ENCODE measurements at regions not wholly inside any gene's neighbourhood (a gene's known extent, or its start where the extent isn't known, plus 50 kb on each side); places are given as distances from the start of the nearest gene placed in this dataset.

DNA sequence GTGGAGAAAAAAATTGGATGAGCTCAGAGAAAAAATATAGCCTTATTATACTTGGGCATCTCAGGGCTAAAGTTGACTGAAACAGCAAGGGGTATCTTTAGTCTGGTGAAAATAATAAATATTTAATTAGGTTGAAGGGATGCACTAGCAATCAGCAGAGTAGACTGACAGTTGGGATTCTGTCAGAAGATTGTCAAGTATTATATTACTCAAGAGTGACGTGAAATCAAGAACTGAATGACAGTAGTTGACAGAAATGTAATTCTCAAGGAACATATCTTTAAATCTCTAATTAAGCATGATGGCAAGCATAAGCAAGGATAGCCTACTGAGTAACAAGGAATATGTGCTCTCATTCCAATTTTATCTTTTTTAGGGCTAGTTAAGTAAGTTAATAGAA, 1301.1 kb downstream of the DSC3 start:
- H3K79me2 ChIP-seq (ENCODE audit: insufficient read depth, low read length), result no peaks in the 10 kb centered on the region
- H3K36me3 ChIP-seq (ENCODE audit: insufficient read depth, low read length), result no peaks in the 10 kb centered on the region
- H3K9me3 ChIP-seq (ENCODE audit: insufficient read depth, low read length, severe bottlenecking), result no peaks in the 10 kb centered on the region
- H3K4me1 ChIP-seq (ENCODE audit: insufficient read depth, low read length), result no peaks in the 10 kb centered on the region
- ATAC-seq (ENCODE audit: insufficient read depth, low read depth), result no peak
- no peak overlapping the region for H3K9ac ChIP-seq (ENCODE audit: low read depth, low read length)
- H2AFZ ChIP-seq (ENCODE audit: low read depth, low read length), result no peak overlapping the region
- DNase-seq, result no peak
- H3K27ac ChIP-seq (ENCODE audit: low read length), result no peak overlapping the region
- H3K4me2 ChIP-seq (ENCODE audit: insufficient read depth, low read length), result no peak overlapping the region
- no peak for TF ChIP-seq EZH2 (IDR thresholded peaks at IDR 0.05; ENCODE audit: borderline replicate concordance, low read depth, low read length, severe bottlenecking)
- TF ChIP-seq, protein P1, sequence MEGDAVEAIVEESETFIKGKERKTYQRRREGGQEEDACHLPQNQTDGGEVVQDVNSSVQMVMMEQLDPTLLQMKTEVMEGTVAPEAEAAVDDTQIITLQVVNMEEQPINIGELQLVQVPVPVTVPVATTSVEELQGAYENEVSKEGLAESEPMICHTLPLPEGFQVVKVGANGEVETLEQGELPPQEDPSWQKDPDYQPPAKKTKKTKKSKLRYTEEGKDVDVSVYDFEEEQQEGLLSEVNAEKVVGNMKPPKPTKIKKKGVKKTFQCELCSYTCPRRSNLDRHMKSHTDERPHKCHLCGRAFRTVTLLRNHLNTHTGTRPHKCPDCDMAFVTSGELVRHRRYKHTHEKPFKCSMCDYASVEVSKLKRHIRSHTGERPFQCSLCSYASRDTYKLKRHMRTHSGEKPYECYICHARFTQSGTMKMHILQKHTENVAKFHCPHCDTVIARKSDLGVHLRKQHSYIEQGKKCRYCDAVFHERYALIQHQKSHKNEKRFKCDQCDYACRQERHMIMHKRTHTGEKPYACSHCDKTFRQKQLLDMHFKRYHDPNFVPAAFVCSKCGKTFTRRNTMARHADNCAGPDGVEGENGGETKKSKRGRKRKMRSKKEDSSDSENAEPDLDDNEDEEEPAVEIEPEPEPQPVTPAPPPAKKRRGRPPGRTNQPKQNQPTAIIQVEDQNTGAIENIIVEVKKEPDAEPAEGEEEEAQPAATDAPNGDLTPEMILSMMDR (IDR thresholded peaks at IDR 0.05; ENCODE audit: borderline replicate concordance, extremely low read depth, low read length, poor library complexity, severe bottlenecking), result no peak
- H3K27me3 ChIP-seq (ENCODE audit: insufficient read depth, low read length, poor library complexity), result no peaks in the 10 kb centered on the region
- H4K20me1 ChIP-seq (ENCODE audit: insufficient read depth, low read length), result no peaks in the 10 kb centered on the region
- no peak overlapping the region for H3K4me3 ChIP-seq (ENCODE audit: low read depth in 1 of 2, low read length in 2 of 2)

DNA sequence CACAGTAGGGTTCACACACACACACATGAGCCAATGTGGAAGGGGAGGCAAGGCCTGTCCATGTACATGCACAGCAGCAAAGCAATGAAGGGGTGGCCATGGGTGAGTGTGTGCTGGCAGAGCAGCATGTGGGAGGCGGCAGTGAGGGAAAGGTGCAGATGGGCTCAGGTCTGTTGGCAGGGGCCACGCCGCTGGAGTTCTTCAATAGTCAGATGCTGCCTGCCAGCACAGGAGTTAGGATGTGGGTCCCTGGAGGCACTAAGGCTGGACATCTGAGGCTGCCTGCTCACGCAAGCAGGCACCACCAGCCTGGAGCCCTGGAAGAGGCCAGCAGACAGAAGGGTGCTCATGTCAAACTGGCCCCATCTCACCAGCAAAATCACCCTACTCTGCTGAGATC, 1304.9 kb downstream of the DSC3 start:
- TF ChIP-seq, protein P1 (IDR thresholded peaks at IDR 0.05; ENCODE audit: borderline replicate concordance, extremely low read depth, low read length, poor library complexity, severe bottlenecking), result no peak
- TF ChIP-seq EZH2 (IDR thresholded peaks at IDR 0.05; ENCODE audit: borderline replicate concordance, low read depth, low read length, severe bottlenecking), result no peak
- DNase-seq (no peak), ATAC-seq (ENCODE audit: insufficient read depth, low read depth) (no peak)
- Histone ChIP-seq H3K4me1 (ENCODE audit: insufficient read depth, low read length) (no peaks in the 10 kb centered on the region), H3K27ac (ENCODE audit: low read length) (no peak overlapping the region), H3K9me3 (ENCODE audit: insufficient read depth, low read length, severe bottlenecking) (no peaks in the 10 kb centered on the region), H3K4me2 (ENCODE audit: insufficient read depth, low read length) (no peak overlapping the region), H3K36me3 (ENCODE audit: insufficient read depth, low read length) (no peaks in the 10 kb centered on the region), H3K4me3 (ENCODE audit: low read depth in 1 of 2, low read length in 2 of 2) (no peak overlapping the region), H2AFZ (ENCODE audit: low read depth, low read length) (no peak overlapping the region), H3K9ac (ENCODE audit: low read depth, low read length) (no peak overlapping the region), H4K20me1 (ENCODE audit: insufficient read depth, low read length) (no peaks in the 10 kb centered on the region), H3K27me3 (ENCODE audit: insufficient read depth, low read length, poor library complexity) (no peaks in the 10 kb centered on the region), H3K79me2 (ENCODE audit: insufficient read depth, low read length) (no peaks in the 10 kb centered on the region)

DNA sequence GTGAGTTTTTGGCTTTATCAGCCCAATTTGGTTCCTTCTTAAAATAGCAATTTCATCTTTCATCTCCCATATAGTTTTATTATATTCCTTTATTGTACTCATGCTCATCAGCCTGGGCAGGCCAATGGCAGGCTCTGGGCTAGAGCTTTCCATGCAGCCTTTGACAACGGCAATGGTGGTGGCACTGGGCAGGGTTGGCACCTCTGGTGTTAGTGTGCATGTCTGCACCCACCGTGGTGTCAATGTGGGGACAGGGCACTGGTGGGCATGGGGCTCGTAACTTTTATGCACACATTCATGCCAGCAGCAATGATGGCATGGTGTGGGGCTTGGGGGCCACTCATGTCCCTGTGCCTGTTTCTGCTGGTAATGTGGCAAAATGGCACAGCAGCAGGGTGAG, 1305.4 kb downstream of the DSC3 start:
- H3K79me2 ChIP-seq (ENCODE audit: insufficient read depth, low read length), result no peaks in the 10 kb centered on the region
- no peak overlapping the region for H2AFZ ChIP-seq (ENCODE audit: low read depth, low read length)
- H3K9ac ChIP-seq (ENCODE audit: low read depth, low read length), result no peak overlapping the region
- H3K27ac ChIP-seq (ENCODE audit: low read length), result no peak overlapping the region
- no peak overlapping the region for H3K4me2 ChIP-seq (ENCODE audit: insufficient read depth, low read length)
- H3K27me3 ChIP-seq (ENCODE audit: insufficient read depth, low read length, poor library complexity), result no peaks in the 10 kb centered on the region
- no peaks in the 10 kb centered on the region for H3K36me3 ChIP-seq (ENCODE audit: insufficient read depth, low read length)
- ATAC-seq (ENCODE audit: insufficient read depth, low read depth) (no peak), DNase-seq (no peak)
- no peak for TF ChIP-seq EZH2 (IDR thresholded peaks at IDR 0.05; ENCODE audit: borderline replicate concordance, low read depth, low read length, severe bottlenecking)
- TF ChIP-seq, protein P1 (IDR thresholded peaks at IDR 0.05; ENCODE audit: borderline replicate concordance, extremely low read depth, low read length, poor library complexity, severe bottlenecking), result no peak
- no peaks in the 10 kb centered on the region for H3K4me1 ChIP-seq (ENCODE audit: insufficient read depth, low read length)
- H3K4me3 ChIP-seq (ENCODE audit: low read depth in 1 of 2, low read length in 2 of 2), result no peak overlapping the region
- H3K9me3 ChIP-seq (ENCODE audit: insufficient read depth, low read length, severe bottlenecking), result no peaks in the 10 kb centered on the region
- no peaks in the 10 kb centered on the region for H4K20me1 ChIP-seq (ENCODE audit: insufficient read depth, low read length)

DNA sequence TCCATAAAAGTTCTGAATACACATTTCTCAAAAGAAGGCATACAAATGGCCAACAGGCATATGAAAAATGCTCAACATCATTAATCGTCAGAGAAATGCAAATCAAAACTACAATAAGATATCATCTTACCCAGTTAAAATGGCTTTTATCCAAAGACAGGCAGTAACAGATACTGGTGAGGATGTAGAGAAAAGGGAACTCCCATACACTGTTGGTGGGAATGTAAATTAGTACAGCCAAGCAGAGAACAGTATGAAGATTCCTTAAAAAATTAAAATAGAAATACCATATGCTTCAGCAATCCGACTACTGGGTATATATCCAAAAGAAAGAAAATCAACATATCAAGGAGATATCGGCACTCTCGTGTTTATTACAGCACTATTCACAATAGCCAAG, 1312.5 kb downstream of the DSC3 start:
- Histone ChIP-seq H3K27ac (ENCODE audit: low read length) (no peak overlapping the region), H3K27me3 (ENCODE audit: insufficient read depth, low read length, poor library complexity) (no peaks in the 10 kb centered on the region), H3K4me2 (ENCODE audit: insufficient read depth, low read length) (no peak overlapping the region), H2AFZ (ENCODE audit: low read depth, low read length) (no peak overlapping the region), H3K9me3 (ENCODE audit: insufficient read depth, low read length, severe bottlenecking) (no peaks in the 10 kb centered on the region), H3K4me1 (ENCODE audit: insufficient read depth, low read length) (no peaks in the 10 kb centered on the region), H3K4me3 (ENCODE audit: low read depth in 1 of 2, low read length in 2 of 2) (no peak overlapping the region), H4K20me1 (ENCODE audit: insufficient read depth, low read length) (no peaks in the 10 kb centered on the region), H3K36me3 (ENCODE audit: insufficient read depth, low read length) (no peaks in the 10 kb centered on the region), H3K9ac (ENCODE audit: low read depth, low read length) (no peak overlapping the region), H3K79me2 (ENCODE audit: insufficient read depth, low read length) (no peaks in the 10 kb centered on the region)
- ATAC-seq (ENCODE audit: insufficient read depth, low read depth) (no peak), DNase-seq (no peak)
- TF ChIP-seq, protein P1 (IDR thresholded peaks at IDR 0.05; ENCODE audit: borderline replicate concordance, extremely low read depth, low read length, poor library complexity, severe bottlenecking), result no peak
- no peak for TF ChIP-seq EZH2 (IDR thresholded peaks at IDR 0.05; ENCODE audit: borderline replicate concordance, low read depth, low read length, severe bottlenecking)
